ENCODE measurements at regions not wholly inside any gene's neighbourhood (a gene's known extent, or its start where the extent isn't known, plus 50 kb on each side); places are given as distances from the start of the nearest gene placed in this dataset.

- Mint-ChIP-seq H3K36me3 (peaks cover 0 to 2% of the 10 kb centered on the region in 2 donors), H3K4me1 (peaks cover 8% of the 10 kb centered on the region), H3K27me3 (ENCODE audit: low read depth in 3 of 3) (peaks cover 0 to 2% (median 2%) of the 10 kb centered on the region in 3 donors), H3K27ac (no peak overlapping the region), H3K9me3 (peaks cover 0 to 20% (median 13%) of the 10 kb centered on the region in 7 donors), H3K4me3 (no peak overlapping the region)
- no peak overlapping the region for H3K4me3 ChIP-seq (replicated peaks in 1 of 3; ENCODE audit: low read depth in 2 of 3, low read length in 3 of 3)
- H2AFZ ChIP-seq (ENCODE audit: insufficient read depth, low read depth, low read length, poor library complexity, severe bottlenecking), result no peak overlapping the region
- H3K36me3 ChIP-seq (replicated peaks in 1 of 2; ENCODE audit: control insufficient read depth in 1 of 2, insufficient read depth in 2 of 2, low read length in 2 of 2), result no peaks in the 10 kb centered on the region
- no peaks in the 10 kb centered on the region for H3K27me3 ChIP-seq (ENCODE audit: control insufficient read depth in 2 of 2, insufficient read depth in 2 of 2, low read length in 2 of 2)
- no peak overlapping the region for H3K27ac ChIP-seq (ENCODE audit: low read depth in 1 of 2, low read length in 2 of 2)
- no peak overlapping the region for H3K9ac ChIP-seq (ENCODE audit: insufficient read depth, low read length, poor library complexity, severe bottlenecking)
- no CpG with 5 or more reads among the region's 2 CpGs for WGBS (ENCODE audit: insufficient coverage)
- H4K20me1 ChIP-seq (ENCODE audit: insufficient read depth, low read length), result no peaks in the 10 kb centered on the region
- H3K79me2 ChIP-seq (ENCODE audit: insufficient read depth, low read length), result no peaks in the 10 kb centered on the region
- no peak overlapping the region for H3K4me2 ChIP-seq (replicated peaks; ENCODE audit: extremely low read depth, low read length, poor library complexity, severe bottlenecking)
- DNase-seq, result peak in 1 of 3 donors; percentile 47
- TF ChIP-seq, protein P1, sequence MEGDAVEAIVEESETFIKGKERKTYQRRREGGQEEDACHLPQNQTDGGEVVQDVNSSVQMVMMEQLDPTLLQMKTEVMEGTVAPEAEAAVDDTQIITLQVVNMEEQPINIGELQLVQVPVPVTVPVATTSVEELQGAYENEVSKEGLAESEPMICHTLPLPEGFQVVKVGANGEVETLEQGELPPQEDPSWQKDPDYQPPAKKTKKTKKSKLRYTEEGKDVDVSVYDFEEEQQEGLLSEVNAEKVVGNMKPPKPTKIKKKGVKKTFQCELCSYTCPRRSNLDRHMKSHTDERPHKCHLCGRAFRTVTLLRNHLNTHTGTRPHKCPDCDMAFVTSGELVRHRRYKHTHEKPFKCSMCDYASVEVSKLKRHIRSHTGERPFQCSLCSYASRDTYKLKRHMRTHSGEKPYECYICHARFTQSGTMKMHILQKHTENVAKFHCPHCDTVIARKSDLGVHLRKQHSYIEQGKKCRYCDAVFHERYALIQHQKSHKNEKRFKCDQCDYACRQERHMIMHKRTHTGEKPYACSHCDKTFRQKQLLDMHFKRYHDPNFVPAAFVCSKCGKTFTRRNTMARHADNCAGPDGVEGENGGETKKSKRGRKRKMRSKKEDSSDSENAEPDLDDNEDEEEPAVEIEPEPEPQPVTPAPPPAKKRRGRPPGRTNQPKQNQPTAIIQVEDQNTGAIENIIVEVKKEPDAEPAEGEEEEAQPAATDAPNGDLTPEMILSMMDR (IDR thresholded peaks at IDR 0.05), result no peak
- H3K4me1 ChIP-seq (ENCODE audit: control insufficient read depth in 1 of 2, insufficient read depth in 2 of 2, low read length in 2 of 2), result peaks cover 4 to 8% of the 10 kb centered on the region in 2 donors
- intact Hi-C loops (cut with micrococcal nuclease), result loop anchor here (5.0 to 10.0 kb wide), 4 partner anchors 62 to 225 kb away; partner anchors contain the start of genes XPO1 (in 2 of the 2) and CCT4 (in 1 of the 2)
- H3K9me3 ChIP-seq (replicated peaks in 1 of 2; ENCODE audit: control insufficient read depth in 1 of 2, insufficient read depth in 1 of 2, low read length in 2 of 2), result peaks cover 0 to 9% of the 10 kb centered on the region in 2 donors
Measured at GRCh38 chr2:61759718-61760117, 94.1 kb downstream of the FAM161A start.

- Histone ChIP-seq H3K4me2 (replicated peaks; ENCODE audit: extremely low read depth, low read length, poor library complexity, severe bottlenecking) (no peak overlapping the region), H3K27ac (ENCODE audit: low read depth in 1 of 2, low read length in 2 of 2) (no peak overlapping the region), H3K9me3 (replicated peaks in 1 of 2; ENCODE audit: control insufficient read depth in 1 of 2, insufficient read depth in 1 of 2, low read length in 2 of 2) (peaks cover 0 to 5% of the 10 kb centered on the region in 2 donors), H3K79me2 (ENCODE audit: insufficient read depth, low read length) (no peaks in the 10 kb centered on the region), H3K36me3 (replicated peaks in 1 of 2; ENCODE audit: control insufficient read depth in 1 of 2, insufficient read depth in 2 of 2, low read length in 2 of 2) (no peaks in the 10 kb centered on the region), H2AFZ (ENCODE audit: insufficient read depth, low read depth, low read length, poor library complexity, severe bottlenecking) (no peak overlapping the region), H3K4me3 (replicated peaks in 1 of 3; ENCODE audit: low read depth in 2 of 3, low read length in 3 of 3) (no peak overlapping the region), H4K20me1 (ENCODE audit: insufficient read depth, low read length) (no peaks in the 10 kb centered on the region), H3K4me1 (ENCODE audit: control insufficient read depth in 1 of 2, insufficient read depth in 2 of 2, low read length in 2 of 2) (peaks cover 0 to 3% of the 10 kb centered on the region in 2 donors), H3K27me3 (ENCODE audit: control insufficient read depth in 2 of 2, insufficient read depth in 2 of 2, low read length in 2 of 2) (no peaks in the 10 kb centered on the region), H3K9ac (ENCODE audit: insufficient read depth, low read length, poor library complexity, severe bottlenecking) (no peak overlapping the region)
- Mint-ChIP-seq H3K27ac (no peak overlapping the region), H3K4me3 (no peak overlapping the region), H3K9me3 (peaks cover 0 to 17% (median 6%) of the 10 kb centered on the region in 7 donors), H3K36me3 (no peaks in the 10 kb centered on the region), H3K27me3 (ENCODE audit: low read depth in 3 of 3) (peaks cover 0 to 2% (median 2%) of the 10 kb centered on the region in 3 donors), H3K4me1 (peaks cover 6% of the 10 kb centered on the region)
- TF ChIP-seq, protein P1 (IDR thresholded peaks at IDR 0.05), result no peak
- intact Hi-C loops (cut with micrococcal nuclease), result no loop called here
- WGBS (ENCODE audit: insufficient coverage), result 50% methylated on average over 1 of the region's 4 CpGs
- DNase-seq, result peak in 1 of 3 donors; percentile 4
Measured at GRCh38 chr2:61759005-61759404, 94.9 kb downstream of the FAM161A start.
